IMR-90 (cell line): ENCODE measurements at regions not wholly inside any gene's neighbourhood (a gene's known extent, or its start where the extent isn't known, plus 50 kb on each side); places are given as distances from the start of the nearest gene placed in this dataset.
"Not testable (repeated sequence)": the region's sequence is repeated elsewhere in the genome, so short reads cannot be mapped to it uniquely, and the experiment has no call there.

Experiments
- ATAC-seq: fragments of 200-7000 bp; cut with Tn5 transposase; 2 replicates; pipeline ENCODE4 v1.9.1; 2020; ENCODE audit warnings: low read depth, mild to moderate bottlenecking, moderate library complexity
- BruUV-seq: library from RNA; stranded (reverse); fragments of 400-500 nt; replicated peaks from 2 replicates; lab custom pipeline; 2021; lab: Mats Ljungman, UMichigan
- CTCF ChIA-PET: fragments of 300-600 bp; formaldehyde crosslinking; extraction: SDS; loops from one replicate; lab custom pipeline; 2021; ENCODE audit warnings: antibody characterized with exemption; lab: Yijun Ruan, JAX
- POLR2A ChIA-PET: fragments of 300-600 bp; sonication (Branson Sonifier 250); formaldehyde crosslinking; loops from one replicate; lab custom pipeline; 2022; ENCODE audit warnings: antibody characterized with exemption; ENCODE audit not compliant: unreplicated experiment; lab: Charles Lee
- DNase-seq: peaks from one replicate; pipeline ENCODE4 v3.0.0; 2013
- H2AFZ ChIP-seq: replicated peaks from 2 replicates; pipeline ENCODE3; 2013; ENCODE audit warnings: low read length, mild to moderate bottlenecking; ENCODE audit not compliant: poor library complexity
- H2AK5ac ChIP-seq: 2 replicates; pipeline ENCODE4 v1.6.1; 2013; ENCODE audit warnings: low read depth, low read length, inconsistent platforms
- H2AK9ac ChIP-seq: replicated peaks from 2 replicates; pipeline ENCODE3; 2013; ENCODE audit warnings: mild to moderate bottlenecking, low read depth, low read length, moderate library complexity; ENCODE audit not compliant: poor library complexity
- H2BK120ac ChIP-seq: 2 replicates; pipeline ENCODE4 v1.6.1; 2013; ENCODE audit warnings: low read depth, low read length, inconsistent platforms
- H2BK15ac ChIP-seq: 3 replicates; pipeline ENCODE4 v1.6.1; 2013; ENCODE audit warnings: low read depth, low read length, inconsistent platforms
- H2BK20ac ChIP-seq: 2 replicates; pipeline ENCODE4 v1.6.1; 2013; ENCODE audit warnings: low read depth, mild to moderate bottlenecking, inconsistent platforms, low read length, moderate library complexity
- H2BK5ac ChIP-seq: 2 replicates; pipeline ENCODE4 v1.6.1; 2013; ENCODE audit warnings: mild to moderate bottlenecking, low read depth, low read length, inconsistent platforms; ENCODE audit not compliant: poor library complexity, severe bottlenecking
- H3K14ac ChIP-seq: replicated peaks from 2 replicates; pipeline ENCODE4 v1.6.1; 2013; ENCODE audit warnings: low read depth, low read length, inconsistent platforms
- H3K18ac ChIP-seq: 2 replicates; pipeline ENCODE4 v1.6.1; 2013; ENCODE audit warnings: low read depth, low read length, control low read depth
- H3K23ac ChIP-seq: 2 replicates; pipeline ENCODE4 v1.6.1; 2013; ENCODE audit warnings: low read depth, low read length, inconsistent platforms
- H3K27ac ChIP-seq: 2 replicates; pipeline ENCODE4 v1.5.1; 2013; ENCODE audit warnings: mild to moderate bottlenecking, control low read depth, low read length; ENCODE audit not compliant: insufficient read depth
- H3K27me3 ChIP-seq: 2 replicates; pipeline ENCODE4 v1.6.1; 2013; ENCODE audit warnings: low read length; ENCODE audit not compliant: control insufficient read depth, insufficient read depth
- H3K36me3 ChIP-seq: 2 replicates; pipeline ENCODE4 v1.6.1; 2013; ENCODE audit warnings: low read length, mixed read lengths; ENCODE audit not compliant: control insufficient read depth, insufficient read depth
- H3K4ac ChIP-seq: 2 replicates; pipeline ENCODE4 v1.6.1; 2013; ENCODE audit warnings: low read depth, low read length, inconsistent platforms
- H3K4me1 ChIP-seq: 2 replicates; pipeline ENCODE4 v1.6.1; 2013; ENCODE audit warnings: low read length, mixed read lengths; ENCODE audit not compliant: control insufficient read depth, insufficient read depth
- H3K4me2 ChIP-seq: 2 replicates; pipeline ENCODE4 v1.6.1; 2013; ENCODE audit warnings: low read depth, mild to moderate bottlenecking, control low read depth, low read length, moderate library complexity
- H3K4me3 ChIP-seq: 2 replicates; pipeline ENCODE4 v1.5.1; 2013; ENCODE audit warnings: low read depth, mild to moderate bottlenecking, control low read depth, low read length, moderate library complexity; ENCODE audit not compliant: insufficient read depth
- H3K56ac ChIP-seq: 2 replicates; pipeline ENCODE4 v1.6.1; 2013; ENCODE audit warnings: low read length, inconsistent platforms; ENCODE audit not compliant: insufficient read depth; ENCODE audit errors: extremely low read depth
- H3K79me1 ChIP-seq, 2 experiments: 2 replicates each; pipeline ENCODE4 v1.6.1; 2013; ENCODE audit warnings: low read length in 2 of 2, inconsistent platforms in 1 of 2, low read depth in 1 of 2
- H3K9ac ChIP-seq: 2 replicates; pipeline ENCODE4 v1.6.1; 2013; ENCODE audit warnings: low read depth, low read length, control low read depth
- H3K9me1 ChIP-seq: 2 replicates; pipeline ENCODE4 v1.6.1; 2013; ENCODE audit warnings: low read length, inconsistent platforms; ENCODE audit not compliant: insufficient read depth
- H3K9me3 ChIP-seq: 2 replicates; pipeline ENCODE4 v1.6.1; 2013; ENCODE audit warnings: low read length; ENCODE audit not compliant: control insufficient read depth, insufficient read depth
- H4K20me1 ChIP-seq: 2 replicates; pipeline ENCODE4 v1.6.1; 2013; ENCODE audit warnings: low read length, inconsistent platforms; ENCODE audit not compliant: insufficient read depth
- H4K5ac ChIP-seq: 2 replicates; pipeline ENCODE4 v1.6.1; 2013; ENCODE audit warnings: mild to moderate bottlenecking, low read depth, low read length, control low read depth
- H4K8ac ChIP-seq, 2 experiments: 2 replicates each; pipeline ENCODE4 v1.6.1; 2013; ENCODE audit warnings: low read depth in 2 of 2, low read length in 2 of 2, control low read depth in 1 of 2, inconsistent platforms in 1 of 2
- H4K91ac ChIP-seq: 2 replicates; pipeline ENCODE4 v1.6.1; 2013; ENCODE audit warnings: low read depth, low read length, inconsistent platforms; ENCODE audit not compliant: insufficient read depth
- CHD1 ChIP-seq: IDR thresholded peaks from 2 replicates; pipeline ENCODE4 v1.6.1; 2012; ENCODE audit warnings: low read depth, low read length, improper control_type of control experiment
- RCOR1 ChIP-seq: IDR thresholded peaks from 2 replicates; pipeline ENCODE4 v1.6.1; 2012; ENCODE audit warnings: mild to moderate bottlenecking, low read length, improper control_type of control experiment; ENCODE audit not compliant: insufficient replicate concordance
- WGBS, 2 experiments: methylation state at CpG; one replicate each; pipeline versions ENCODE4 v1.1.5 to v1.1.7; 2013; ENCODE audit warnings: missing lambda C conversion rate in 2 of 2; ENCODE audit not compliant: insufficient read length in 1 of 2; ENCODE audit errors: extremely low coverage in 2 of 2; 5-methylcytosine and 5-hydroxymethylcytosine counted together
- dilution Hi-C: fragments of 300-500 bp; cut with HindIII; formaldehyde crosslinking; loops from one replicate; pipeline ENCODE4 v1.14.3; 2018; ENCODE audit warnings: low sequenced_read_pairs; ENCODE audit not compliant: unreplicated experiment
- in situ Hi-C: fragments of 300-500 bp; cut with MboI; formaldehyde crosslinking; loops from 3 replicates; pipeline ENCODE4 v1.14.3; 2019; ENCODE audit warnings: low sequenced_read_pairs, inconsistent platforms, mixed read lengths
- intact Hi-C: fragments of 100-400 bp; cut with micrococcal nuclease; formaldehyde crosslinking; loops from 2 replicates; pipeline ENCODE4 v1.10.0; 2022

DNA sequence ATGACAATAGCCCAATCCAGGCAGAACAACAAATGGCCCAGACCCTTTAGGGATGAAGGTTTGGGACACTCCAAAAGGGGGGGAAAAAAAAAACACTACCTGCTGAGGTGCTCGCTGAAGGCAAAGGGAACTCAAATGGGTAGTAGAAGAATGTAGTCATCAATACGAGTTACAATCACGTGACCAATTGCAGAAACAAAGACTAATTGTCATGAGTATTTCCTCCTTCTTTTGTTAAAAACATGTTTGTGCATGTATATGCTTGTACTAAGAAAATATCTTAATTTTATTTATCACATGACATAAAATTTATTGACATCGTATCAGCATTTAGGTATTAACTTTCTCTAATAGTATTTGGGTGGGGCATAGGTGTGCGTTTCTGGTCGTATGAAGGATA lies 743.5 kb downstream of the DNAH5 start:
- H3K4me3 ChIP-seq = no peak overlapping the region
- H2AK9ac ChIP-seq = no peak overlapping the region
- ChIA-PET CTCF (no interaction called here), POLR2A (no interaction called here)
- DNase-seq = no peak
- H2AK5ac ChIP-seq = no peak overlapping the region
- H3K56ac ChIP-seq = no peak overlapping the region
- BruUV-seq = no TSS peak
- dilution Hi-C loops (no loop called here), intact Hi-C loops (no loop called here), in situ Hi-C loops (no loop called here)
- no peak for TF ChIP-seq RCOR1
- TF ChIP-seq CHD1 = no peak
- no peak overlapping the region for H2AFZ ChIP-seq
- H3K18ac ChIP-seq = no peak overlapping the region
- H2BK5ac ChIP-seq = no peak overlapping the region
- H2BK20ac ChIP-seq = no peak overlapping the region
- no peaks in the 10 kb centered on the region for H3K4me1 ChIP-seq
- H3K9me1 ChIP-seq = no peaks in the 10 kb centered on the region
- H2BK15ac ChIP-seq = no peak overlapping the region
- no peak overlapping the region for H3K23ac ChIP-seq
- no peak overlapping the region for H3K4me2 ChIP-seq
- no peaks in the 10 kb centered on the region for H4K20me1 ChIP-seq
- no peak for ATAC-seq
- no peaks in the 10 kb centered on the region for H3K36me3 ChIP-seq
- no peak overlapping the region for H2BK120ac ChIP-seq
- no peak overlapping the region for H4K8ac ChIP-seq
- no peaks in the 10 kb centered on the region for H3K79me1 ChIP-seq
- H3K9me3 ChIP-seq = peaks cover 4% of the 10 kb centered on the region
- no peak overlapping the region for H3K27ac ChIP-seq
- H3K9ac ChIP-seq = no peak overlapping the region
- H4K5ac ChIP-seq = no peak overlapping the region
- WGBS, 2 experiments = no CpG with 5 or more reads among the region's 6 CpGs
- H3K14ac ChIP-seq = no peak overlapping the region
- H4K91ac ChIP-seq = no peak overlapping the region
- no peaks in the 10 kb centered on the region for H3K27me3 ChIP-seq
- H3K4ac ChIP-seq = no peak overlapping the region

GRCh38 chr5:13198226-13198625 lies 746.3 kb downstream of the DNAH5 start:
- dilution Hi-C loops, H3K9ac ChIP-seq, H3K79me1 ChIP-seq, H3K9me1 ChIP-seq, H3K9me3 ChIP-seq, H3K23ac ChIP-seq, H3K56ac ChIP-seq, H4K5ac ChIP-seq, H4K20me1 ChIP-seq, H3K18ac ChIP-seq, H3K36me3 ChIP-seq, H3K27me3 ChIP-seq, H3K27ac ChIP-seq, POLR2A ChIA-PET, in situ Hi-C loops, DNase-seq, H2BK15ac ChIP-seq, H3K4me3 ChIP-seq, H2BK120ac ChIP-seq, H2AK9ac ChIP-seq, BruUV-seq, intact Hi-C loops, H4K8ac ChIP-seq, H2BK20ac ChIP-seq, H2AFZ ChIP-seq, H2AK5ac ChIP-seq, H3K14ac ChIP-seq, H3K4me1 ChIP-seq, ATAC-seq, H2BK5ac ChIP-seq, H3K4ac ChIP-seq, H4K91ac ChIP-seq, H3K4me2 ChIP-seq, CTCF ChIA-PET: not testable (repeated sequence)
- no CpG with 5 or more reads among the region's 2 CpGs for WGBS, 2 experiments
